ENCODE measurements at regions not wholly inside any gene's neighbourhood (a gene's known extent, or its start where the extent isn't known, plus 50 kb on each side); places are given as distances from the start of the nearest gene placed in this dataset.
A peak's percentile ranks its signal among the peaks of the same experiment; 100 is the strongest.

GRCh38 chr2:17318013-17318412, 200.2 kb downstream of the RAD51AP2 start:
- Histone ChIP-seq H3K4me1 (replicated peaks; ENCODE audit: insufficient read depth) (peaks cover 17% of the 10 kb centered on the region), H3K9me2 (ENCODE audit: insufficient read depth) (no peaks in the 10 kb centered on the region), H2AFZ (no peak overlapping the region), H3F3A (ENCODE audit: insufficient read depth, low read depth) (0 out of 2 replicates have a peak, but pooled peaks cover under 1% of the 10 kb centered on the region), H3K27me3 (ENCODE audit: insufficient read depth, low read depth) (no peaks in the 10 kb centered on the region), H3K79me2 (ENCODE audit: low read depth) (no peaks in the 10 kb centered on the region), H3K4me2 (0 out of 2 replicates have a peak overlapping the region, but pooled peaks have one; percentile 3), H3K9me3 (ENCODE audit: insufficient read depth, low read depth) (no peaks in the 10 kb centered on the region; the same call in 1 of the 2 replicates), H3K36me3 (ENCODE audit: low read depth) (no peaks in the 10 kb centered on the region), H4K20me1 (ENCODE audit: insufficient read depth) (no peaks in the 10 kb centered on the region), H3K4me3 (no peak overlapping the region), H3K27ac (no peak overlapping the region)
- intact Hi-C loops (cut with micrococcal nuclease; ENCODE audit: unreplicated experiment), result no loop called here
- ChIA-PET POLR2A (ENCODE audit: unreplicated experiment) (no interaction called here), CTCF (no interaction called here)
- no peak for DNase-seq
- TF ChIP-seq EZH2 (IDR thresholded peaks at IDR 0.05; ENCODE audit: low read depth), result no peak
- TF ChIP-seq CTCF (conservative IDR thresholded peaks at IDR 0.05), result no peak
- no TSS peak for BruUV-seq (replicated peaks)

- Histone ChIP-seq H3K4me3 (no peak overlapping the region), H3K4me1 (replicated peaks; ENCODE audit: insufficient read depth) (peaks cover 22% of the 10 kb centered on the region), H4K20me1 (ENCODE audit: insufficient read depth) (no peaks in the 10 kb centered on the region), H3F3A (ENCODE audit: insufficient read depth, low read depth) (0 out of 2 replicates have a peak, but pooled peaks cover 4% of the 10 kb centered on the region), H3K4me2 (no peak overlapping the region), H3K9me2 (ENCODE audit: insufficient read depth) (peaks cover under 1% of the 10 kb centered on the region; the same call in 1 of the 2 replicates), H3K27me3 (ENCODE audit: insufficient read depth, low read depth) (no peaks in the 10 kb centered on the region), H3K79me2 (ENCODE audit: low read depth) (no peaks in the 10 kb centered on the region), H3K36me3 (ENCODE audit: low read depth) (no peaks in the 10 kb centered on the region), H2AFZ (no peak overlapping the region), H3K9me3 (ENCODE audit: insufficient read depth, low read depth) (no peaks in the 10 kb centered on the region; the same call in 1 of the 2 replicates), H3K27ac (no peak overlapping the region)
- TF ChIP-seq EZH2 (IDR thresholded peaks at IDR 0.05; ENCODE audit: low read depth) (no peak), CTCF (conservative IDR thresholded peaks at IDR 0.05) (no peak)
- DNase-seq, result no peak
- no TSS peak for BruUV-seq (replicated peaks)
- ChIA-PET CTCF (no interaction called here), POLR2A (ENCODE audit: unreplicated experiment) (no interaction called here)
- intact Hi-C loops (cut with micrococcal nuclease; ENCODE audit: unreplicated experiment), result no loop called here
These were observed 200.7 kb downstream of the RAD51AP2 start for GRCh38 chr2:17317439-17317976.

GRCh38 chr2:17313261-17313660, 205.0 kb downstream of the RAD51AP2 start:
- H3K27ac ChIP-seq, result peak overlapping the region; percentile 18; the same call in 1 of the 2 replicates
- intact Hi-C loops (cut with micrococcal nuclease; ENCODE audit: unreplicated experiment), result no loop called here
- H2AFZ ChIP-seq, result no peak overlapping the region
- CTCF ChIA-PET, result no interaction called here
- H3K79me2 ChIP-seq (ENCODE audit: low read depth), result no peaks in the 10 kb centered on the region
- H3K27me3 ChIP-seq (ENCODE audit: insufficient read depth, low read depth), result no peaks in the 10 kb centered on the region
- peaks cover 5% of the 10 kb centered on the region; the same call in 1 of the 2 replicates for H3K9me2 ChIP-seq (ENCODE audit: insufficient read depth)
- peak overlapping the region; percentile 29 for H3K4me2 ChIP-seq
- H3K4me3 ChIP-seq, result no peak overlapping the region
- POLR2A ChIA-PET (ENCODE audit: unreplicated experiment), result no interaction called here
- no peaks in the 10 kb centered on the region; the same call in 1 of the 2 replicates for H3K9me3 ChIP-seq (ENCODE audit: insufficient read depth, low read depth)
- H3K36me3 ChIP-seq (ENCODE audit: low read depth), result no peaks in the 10 kb centered on the region
- peak in 1 of 2 experiments; percentile 46 for DNase-seq
- BruUV-seq (replicated peaks), result no TSS peak
- no peaks in the 10 kb centered on the region for H4K20me1 ChIP-seq (ENCODE audit: insufficient read depth)
- H3F3A ChIP-seq (ENCODE audit: insufficient read depth, low read depth), result 0 out of 2 replicates have a peak, but pooled peaks cover 4% of the 10 kb centered on the region
- TF ChIP-seq EZH2 (IDR thresholded peaks at IDR 0.05; ENCODE audit: low read depth) (no peak), CTCF (conservative IDR thresholded peaks at IDR 0.05) (no peak)
- H3K4me1 ChIP-seq (replicated peaks; ENCODE audit: insufficient read depth), result peaks cover 20% of the 10 kb centered on the region

Measured in PC-9 (cell line).